ENCODE measurements at regions not wholly inside any gene's neighbourhood (a gene's known extent, or its start where the extent isn't known, plus 50 kb on each side); places are given as distances from the start of the nearest gene placed in this dataset.

DNA sequence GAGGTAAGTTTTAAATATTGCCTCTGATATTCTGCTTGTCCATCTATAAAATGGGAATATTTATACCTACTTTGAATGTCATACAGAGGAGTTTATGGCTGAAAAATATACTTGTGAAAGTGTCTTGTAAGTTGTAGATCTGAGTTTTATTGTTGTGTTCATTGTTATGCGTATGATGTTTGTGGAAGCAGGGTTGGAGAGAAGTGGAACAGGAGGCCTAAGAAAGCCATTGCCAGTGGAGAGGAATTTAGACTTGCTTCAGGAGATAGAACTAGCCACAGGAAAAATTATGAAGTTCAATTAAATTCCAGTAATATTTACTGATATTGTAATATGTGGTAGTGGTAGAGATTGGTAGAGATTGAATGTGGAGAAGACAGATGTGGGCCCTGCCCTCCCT, 491.9 kb upstream of the FANCL start:
- no peaks in the 10 kb centered on the region for H3K9me3 Mint-ChIP-seq (ENCODE audit: low read depth, unreplicated experiment)
- no peaks in the 10 kb centered on the region for H3K36me3 Mint-ChIP-seq (ENCODE audit: insufficient read depth, unreplicated experiment)
- no peaks in the 10 kb centered on the region for H3K27me3 Mint-ChIP-seq (ENCODE audit: unreplicated experiment)
- CTCF ChIA-PET = no interaction called here
- no peak overlapping the region for H3K4me3 Mint-ChIP-seq (ENCODE audit: low read depth, unreplicated experiment)
- peaks cover 24% of the 10 kb centered on the region for H3K4me1 Mint-ChIP-seq (ENCODE audit: low read depth, unreplicated experiment)
- no peak for DNase-seq
- no TSS peak for BruUV-seq (replicated peaks)
- TF ChIP-seq, protein P1, sequence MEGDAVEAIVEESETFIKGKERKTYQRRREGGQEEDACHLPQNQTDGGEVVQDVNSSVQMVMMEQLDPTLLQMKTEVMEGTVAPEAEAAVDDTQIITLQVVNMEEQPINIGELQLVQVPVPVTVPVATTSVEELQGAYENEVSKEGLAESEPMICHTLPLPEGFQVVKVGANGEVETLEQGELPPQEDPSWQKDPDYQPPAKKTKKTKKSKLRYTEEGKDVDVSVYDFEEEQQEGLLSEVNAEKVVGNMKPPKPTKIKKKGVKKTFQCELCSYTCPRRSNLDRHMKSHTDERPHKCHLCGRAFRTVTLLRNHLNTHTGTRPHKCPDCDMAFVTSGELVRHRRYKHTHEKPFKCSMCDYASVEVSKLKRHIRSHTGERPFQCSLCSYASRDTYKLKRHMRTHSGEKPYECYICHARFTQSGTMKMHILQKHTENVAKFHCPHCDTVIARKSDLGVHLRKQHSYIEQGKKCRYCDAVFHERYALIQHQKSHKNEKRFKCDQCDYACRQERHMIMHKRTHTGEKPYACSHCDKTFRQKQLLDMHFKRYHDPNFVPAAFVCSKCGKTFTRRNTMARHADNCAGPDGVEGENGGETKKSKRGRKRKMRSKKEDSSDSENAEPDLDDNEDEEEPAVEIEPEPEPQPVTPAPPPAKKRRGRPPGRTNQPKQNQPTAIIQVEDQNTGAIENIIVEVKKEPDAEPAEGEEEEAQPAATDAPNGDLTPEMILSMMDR (IDR thresholded peaks at IDR 0.05; ENCODE audit: unreplicated experiment) = no peak
- intact Hi-C loops (cut with micrococcal nuclease; ENCODE audit: unreplicated experiment) = no loop called here
- H3K27ac Mint-ChIP-seq (ENCODE audit: unreplicated experiment) = peak overlapping the region; percentile 0

DNA sequence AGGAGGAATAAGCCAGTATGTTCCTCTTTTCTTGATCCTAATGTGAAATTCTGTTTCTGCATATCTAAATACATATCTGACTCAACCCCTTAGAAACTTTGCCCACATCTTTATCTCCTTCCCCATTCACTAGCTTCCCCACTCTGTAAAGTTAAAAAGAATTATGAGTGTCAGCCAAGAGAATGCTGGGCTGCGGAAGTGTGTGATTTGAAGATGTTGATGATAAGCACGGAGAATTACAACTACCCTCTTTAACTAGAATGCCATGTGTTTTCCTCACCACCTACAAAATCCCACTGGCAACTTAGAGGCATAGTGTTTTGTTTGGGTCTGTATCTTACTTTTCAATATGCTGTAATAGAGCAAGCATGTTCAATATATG, 490.4 kb upstream of the FANCL start:
- H3K27ac Mint-ChIP-seq (ENCODE audit: unreplicated experiment) = no peak overlapping the region
- no peaks in the 10 kb centered on the region for H3K27me3 Mint-ChIP-seq (ENCODE audit: unreplicated experiment)
- no peak for DNase-seq
- peaks cover 24% of the 10 kb centered on the region for H3K4me1 Mint-ChIP-seq (ENCODE audit: low read depth, unreplicated experiment)
- no TSS peak for BruUV-seq (replicated peaks)
- intact Hi-C loops (cut with micrococcal nuclease; ENCODE audit: unreplicated experiment) = no loop called here
- H3K36me3 Mint-ChIP-seq (ENCODE audit: insufficient read depth, unreplicated experiment) = no peaks in the 10 kb centered on the region
- CTCF ChIA-PET = no interaction called here
- no peak overlapping the region for H3K4me3 Mint-ChIP-seq (ENCODE audit: low read depth, unreplicated experiment)
- TF ChIP-seq, protein P1 (IDR thresholded peaks at IDR 0.05; ENCODE audit: unreplicated experiment) = no peak
- no peaks in the 10 kb centered on the region for H3K9me3 Mint-ChIP-seq (ENCODE audit: low read depth, unreplicated experiment)

DNA sequence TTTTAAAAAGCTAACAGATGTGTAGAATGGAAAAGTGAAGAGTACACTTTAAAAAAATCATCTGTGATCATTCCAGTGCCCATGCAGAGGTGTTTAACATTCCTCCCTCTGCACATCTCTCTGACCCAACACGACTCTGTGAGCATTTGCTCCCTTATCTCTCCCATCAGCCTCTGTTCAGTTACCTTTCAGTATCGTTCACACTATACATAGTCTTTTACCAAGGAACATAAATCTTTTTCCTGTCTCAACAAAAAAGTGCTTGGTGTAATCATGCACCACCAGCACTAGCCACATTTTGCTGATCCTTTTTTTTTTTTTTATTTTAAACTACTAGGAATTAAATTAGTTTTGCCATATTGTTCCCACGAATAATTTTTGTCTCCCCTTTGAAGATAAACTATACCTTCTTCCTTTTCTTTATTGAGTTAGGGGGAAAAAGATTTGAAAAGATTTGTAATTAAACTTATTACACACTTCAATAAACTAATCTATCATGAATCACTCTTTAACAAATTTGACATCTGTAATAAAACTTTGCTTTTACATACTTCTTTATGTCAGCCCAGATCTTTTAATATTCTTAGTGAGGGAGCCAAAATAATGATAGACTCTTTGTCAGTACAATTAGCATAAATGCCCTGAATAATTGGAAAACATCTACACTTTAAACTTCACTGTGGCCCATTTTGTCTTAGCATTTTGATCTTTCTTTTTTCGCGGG, 489.8 kb upstream of the FANCL start:
- H3K27me3 Mint-ChIP-seq (ENCODE audit: unreplicated experiment) = no peaks in the 10 kb centered on the region
- TF ChIP-seq, protein P1 (IDR thresholded peaks at IDR 0.05; ENCODE audit: unreplicated experiment) = no peak
- CTCF ChIA-PET = no interaction called here
- no TSS peak for BruUV-seq (replicated peaks)
- intact Hi-C loops (cut with micrococcal nuclease; ENCODE audit: unreplicated experiment) = no loop called here
- H3K9me3 Mint-ChIP-seq (ENCODE audit: low read depth, unreplicated experiment) = no peaks in the 10 kb centered on the region
- no peak overlapping the region for H3K4me3 Mint-ChIP-seq (ENCODE audit: low read depth, unreplicated experiment)
- H3K27ac Mint-ChIP-seq (ENCODE audit: unreplicated experiment) = no peak overlapping the region
- peaks cover 24% of the 10 kb centered on the region for H3K4me1 Mint-ChIP-seq (ENCODE audit: low read depth, unreplicated experiment)
- DNase-seq = no peak
- no peaks in the 10 kb centered on the region for H3K36me3 Mint-ChIP-seq (ENCODE audit: insufficient read depth, unreplicated experiment)

DNA sequence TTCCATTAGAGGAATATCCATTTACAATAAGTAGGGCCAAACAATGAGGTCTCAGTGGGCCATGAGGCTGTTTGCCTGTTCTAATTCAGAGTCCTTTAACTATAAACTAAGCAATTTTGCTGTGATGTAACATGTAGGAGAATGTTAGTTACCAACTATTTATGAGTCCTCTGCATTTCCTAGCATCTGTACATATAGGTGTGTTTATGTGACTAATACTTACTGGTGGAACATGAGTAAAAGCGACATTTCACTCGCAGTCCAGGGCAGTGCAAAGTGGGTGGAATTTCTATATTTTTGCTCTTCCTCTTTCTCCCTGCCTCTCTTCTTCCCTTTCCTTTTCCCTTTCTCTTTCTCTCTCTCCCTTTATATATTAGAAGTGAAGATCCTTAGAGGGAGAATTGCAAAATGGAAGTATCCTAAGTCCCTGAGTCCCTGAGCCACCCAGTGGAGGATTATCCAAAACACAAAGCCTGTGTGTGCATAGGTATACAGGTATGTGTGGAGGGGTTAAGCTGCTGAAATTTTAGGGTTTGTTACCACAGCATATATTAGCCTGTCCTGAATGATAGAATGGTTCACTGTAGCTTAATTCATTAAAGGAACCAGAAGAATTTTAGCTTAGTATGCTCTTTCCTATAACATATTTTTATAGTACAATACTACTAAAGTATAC, 487.0 kb upstream of the FANCL start:
- BruUV-seq (replicated peaks) = no TSS peak
- H3K27ac Mint-ChIP-seq (ENCODE audit: unreplicated experiment) = no peak overlapping the region
- no peak overlapping the region for H3K4me3 Mint-ChIP-seq (ENCODE audit: low read depth, unreplicated experiment)
- TF ChIP-seq, protein P1 (IDR thresholded peaks at IDR 0.05; ENCODE audit: unreplicated experiment) = no peak
- H3K4me1 Mint-ChIP-seq (ENCODE audit: low read depth, unreplicated experiment) = peaks cover 9% of the 10 kb centered on the region
- intact Hi-C loops (cut with micrococcal nuclease; ENCODE audit: unreplicated experiment) = no loop called here
- CTCF ChIA-PET = interaction anchor here (0.6 kb wide), 1 partner anchor 197 kb away, joined by 5 read pairs; no protein-coding TSS in a partner anchor
- DNase-seq = no peak
- H3K27me3 Mint-ChIP-seq (ENCODE audit: unreplicated experiment) = no peaks in the 10 kb centered on the region
- no peaks in the 10 kb centered on the region for H3K36me3 Mint-ChIP-seq (ENCODE audit: insufficient read depth, unreplicated experiment)
- H3K9me3 Mint-ChIP-seq (ENCODE audit: low read depth, unreplicated experiment) = no peaks in the 10 kb centered on the region

All from Calu3 (cell line).